GM18861 (cell line): ENCODE measurements at regions not wholly inside any gene's neighbourhood (a gene's known extent, or its start where the extent isn't known, plus 50 kb on each side); places are given as distances from the start of the nearest gene placed in this dataset.
A peak's percentile ranks its signal among the peaks of the same experiment; 100 is the strongest.

Source experiments
- ATAC-seq: cut with Tn5 transposase; IDR thresholded peaks from one replicate; pipeline ENCODE4 v1.9.1; 2021; ENCODE audit not compliant: unreplicated experiment

GRCh38 chr10:57222603-57223002 is 861.5 kb upstream of the ZWINT start:
- ATAC-seq: no peak

GRCh38 chr10:57222129-57222528 is 861.1 kb upstream of the ZWINT start:
- ATAC-seq: no peak

- ATAC-seq: no peak
Observed at GRCh38 chr10:57221674-57222073, 860.6 kb upstream of the ZWINT start.

- no peak for ATAC-seq
Observed at GRCh38 chr10:57218382-57218781, 857.3 kb upstream of the ZWINT start.

GRCh38 chr10:57202356-57202755 is 841.3 kb upstream of the ZWINT start:
- no peak for ATAC-seq

GRCh38 chr10:57188846-57189245 is 827.8 kb upstream of the ZWINT start:
- ATAC-seq: no peak

GRCh38 chr10:57186201-57186600 is 825.1 kb upstream of the ZWINT start:
- ATAC-seq: no peak

GRCh38 chr10:57169597-57169996 is 808.5 kb upstream of the ZWINT start:
- ATAC-seq: no peak

- ATAC-seq: no peak
Observed at GRCh38 chr10:57168611-57169240, 807.7 kb upstream of the ZWINT start.

GRCh38 chr10:57165671-57166070 is 804.6 kb upstream of the ZWINT start:
- no peak for ATAC-seq

- no peak for ATAC-seq
Observed at GRCh38 chr10:57162231-57162630, 801.2 kb upstream of the ZWINT start.

- no peak for ATAC-seq
Observed at GRCh38 chr10:57161157-57161556, 800.1 kb upstream of the ZWINT start.

GRCh38 chr10:57145548-57145947 is 784.5 kb upstream of the ZWINT start:
- ATAC-seq: peak; percentile 82

GRCh38 chr10:57142925-57143576 is 782.0 kb upstream of the ZWINT start:
- peak; percentile 35 for ATAC-seq

- ATAC-seq: no peak
Observed at GRCh38 chr10:57141708-57142107, 780.6 kb upstream of the ZWINT start.

- ATAC-seq: no peak
Observed at GRCh38 chr10:57119684-57120083, 758.6 kb upstream of the ZWINT start.

GRCh38 chr10:57113545-57113944 is 752.5 kb upstream of the ZWINT start:
- no peak for ATAC-seq

GRCh38 chr10:57102236-57102635 is 741.2 kb upstream of the ZWINT start:
- ATAC-seq: no peak

GRCh38 chr10:57098146-57098545 is 737.1 kb upstream of the ZWINT start:
- ATAC-seq: no peak

- ATAC-seq: no peak
Observed at GRCh38 chr10:57096044-57096443, 735.0 kb upstream of the ZWINT start.

- no peak for ATAC-seq
Observed at GRCh38 chr10:57094965-57095364, 733.9 kb upstream of the ZWINT start.

- ATAC-seq: no peak
Observed at GRCh38 chr10:57094083-57094482, 733.0 kb upstream of the ZWINT start.

- no peak for ATAC-seq
Observed at GRCh38 chr10:57053530-57053929, 692.5 kb upstream of the ZWINT start.
